Esophagus muscularis mucosa (tissue), 4 donors: ENCODE measurements at regions not wholly inside any gene's neighbourhood (a gene's known extent, or its start where the extent isn't known, plus 50 kb on each side); places are given as distances from the start of the nearest gene placed in this dataset.

ENCODE experiments used
- EP300 ChIP-seq: sonication (generic); formaldehyde crosslinking; IDR thresholded peaks from one replicate; pipeline ENCODE4 v1.6.1; 2017; ENCODE audit warnings: antibody characterized with exemption
- POLR2A ChIP-seq: fragments of 450-650 bp; IDR thresholded peaks from one replicate; pipeline ENCODE4 v1.6.1; 2017; ENCODE audit warnings: antibody characterized with exemption, moderate library complexity, mild to moderate bottlenecking, low read depth
- POLR2AphosphoS5 ChIP-seq, 2 donors: sonication (generic); formaldehyde crosslinking; IDR thresholded peaks; one replicate each; pipeline ENCODE4 v1.6.1; 2017; ENCODE audit warnings: antibody characterized with exemption in 2 of 2
- TF ChIP-seq, protein P1 (sequence below), 3 experiments: fragments of 200-600 bp in 2 of 3; fragments of 450-650 bp in 1 of 3; sonication (generic) in 2 of 3; IDR thresholded peaks; one replicate each; pipeline ENCODE4 v1.5.1; 2017 to 2019; ENCODE audit warnings: antibody characterized with exemption in 3 of 3, mild to moderate bottlenecking in 2 of 3, moderate library complexity in 1 of 3

DNA sequence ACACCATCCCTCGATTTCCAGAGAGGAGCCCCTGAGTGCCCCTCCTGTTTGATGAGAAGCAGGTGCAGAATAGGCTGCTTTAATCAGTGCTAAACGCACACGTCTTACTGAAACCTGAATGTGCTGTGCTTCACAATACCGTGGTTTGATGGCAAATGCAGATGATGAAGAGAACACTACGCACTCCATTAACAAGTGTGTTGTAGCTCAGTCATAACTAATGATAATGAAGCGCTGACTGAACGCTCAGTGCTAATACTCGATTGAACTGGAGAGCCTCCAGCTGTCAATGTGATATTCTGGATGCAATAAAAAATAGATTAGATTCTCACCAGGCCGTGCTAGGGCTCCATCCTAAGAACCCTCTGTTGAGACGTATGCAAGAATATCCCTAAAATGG, 279.7 kb upstream of the PLPP4 start:
- TF ChIP-seq, protein P1, sequence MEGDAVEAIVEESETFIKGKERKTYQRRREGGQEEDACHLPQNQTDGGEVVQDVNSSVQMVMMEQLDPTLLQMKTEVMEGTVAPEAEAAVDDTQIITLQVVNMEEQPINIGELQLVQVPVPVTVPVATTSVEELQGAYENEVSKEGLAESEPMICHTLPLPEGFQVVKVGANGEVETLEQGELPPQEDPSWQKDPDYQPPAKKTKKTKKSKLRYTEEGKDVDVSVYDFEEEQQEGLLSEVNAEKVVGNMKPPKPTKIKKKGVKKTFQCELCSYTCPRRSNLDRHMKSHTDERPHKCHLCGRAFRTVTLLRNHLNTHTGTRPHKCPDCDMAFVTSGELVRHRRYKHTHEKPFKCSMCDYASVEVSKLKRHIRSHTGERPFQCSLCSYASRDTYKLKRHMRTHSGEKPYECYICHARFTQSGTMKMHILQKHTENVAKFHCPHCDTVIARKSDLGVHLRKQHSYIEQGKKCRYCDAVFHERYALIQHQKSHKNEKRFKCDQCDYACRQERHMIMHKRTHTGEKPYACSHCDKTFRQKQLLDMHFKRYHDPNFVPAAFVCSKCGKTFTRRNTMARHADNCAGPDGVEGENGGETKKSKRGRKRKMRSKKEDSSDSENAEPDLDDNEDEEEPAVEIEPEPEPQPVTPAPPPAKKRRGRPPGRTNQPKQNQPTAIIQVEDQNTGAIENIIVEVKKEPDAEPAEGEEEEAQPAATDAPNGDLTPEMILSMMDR (IDR thresholded peaks at IDR 0.05), result no peak
- TF ChIP-seq EP300 (no peak), POLR2A (no peak), POLR2AphosphoS5 (IDR thresholded peaks at IDR 0.05) (no peak)
